Neural cell (in vitro differentiated cells): ENCODE measurements at regions not wholly inside any gene's neighbourhood (a gene's known extent, or its start where the extent isn't known, plus 50 kb on each side); places are given as distances from the start of the nearest gene placed in this dataset.

Experiments
- H2AFZ ChIP-seq: fragments of 200-600, 300-800 bp; sonication (generic), shearing (Covaris generic); 2 replicates; pipeline ENCODE4 v1.6.0; 2014; ENCODE audit warnings: low read depth, mild to moderate bottlenecking, antibody characterized with exemption, low read length, moderate library complexity
- H3F3A ChIP-seq: fragments of 200-600 bp; shearing (Covaris generic); 2 replicates; pipeline ENCODE4 v1.6.1; 2016; ENCODE audit warnings: mild to moderate bottlenecking, moderate library complexity, mixed read lengths, antibody characterized with exemption, low read length; ENCODE audit not compliant: insufficient read depth, poor library complexity, severe bottlenecking
- H3K27ac ChIP-seq: fragments of 200-600, 300-800 bp; sonication (generic), shearing (Covaris generic); 2 replicates; pipeline ENCODE4 v1.5.1; 2014; ENCODE audit warnings: mild to moderate bottlenecking, low read length, moderate library complexity
- H3K27me3 ChIP-seq: fragments of 300-800, 200-600 bp; sonication (generic), shearing (Covaris generic); 2 replicates; pipeline ENCODE4 v1.6.0; 2014; ENCODE audit warnings: mild to moderate bottlenecking, low read depth, low read length, moderate library complexity; ENCODE audit not compliant: insufficient read depth
- H3K36me3 ChIP-seq: fragments of 300-800, 200-600 bp; sonication (generic), shearing (Covaris generic); 2 replicates; pipeline ENCODE4 v1.5.1; 2014; ENCODE audit warnings: mild to moderate bottlenecking, antibody characterized with exemption, low read length, moderate library complexity; ENCODE audit not compliant: insufficient read depth
- H3K4me2 ChIP-seq: fragments of 300-800, 200-600 bp; sonication (generic), shearing (Covaris generic); 2 replicates; pipeline ENCODE4 v1.6.0; 2014; ENCODE audit warnings: mild to moderate bottlenecking, low read length
- H3K4me3 ChIP-seq: fragments of 300-800, 200-600 bp; sonication (generic), shearing (Covaris generic); 2 replicates; pipeline ENCODE4 v1.5.1; 2014; ENCODE audit warnings: mild to moderate bottlenecking, low read length, moderate library complexity
- H3K79me2 ChIP-seq: fragments of 200-600 bp; shearing (Covaris generic); replicated peaks from 2 replicates; pipeline ENCODE4 v1.6.0; 2014; ENCODE audit warnings: mild to moderate bottlenecking, low read length, moderate library complexity; ENCODE audit not compliant: insufficient read depth
- H3K9ac ChIP-seq: fragments of 300-800, 200-600 bp; sonication (generic), shearing (Covaris generic); 2 replicates; pipeline ENCODE4 v1.6.1; 2016; ENCODE audit warnings: mild to moderate bottlenecking, low read length, mixed read lengths
- H3K9me2 ChIP-seq: fragments of 200-600 bp; shearing (Covaris generic); 2 replicates; pipeline ENCODE4 v1.6.1; 2016; ENCODE audit warnings: mild to moderate bottlenecking, low read length, mixed read lengths; ENCODE audit not compliant: insufficient read depth
- H3K9me3 ChIP-seq: fragments of 200-600, 300-800 bp; sonication (generic), shearing (Covaris generic); 2 replicates; pipeline ENCODE4 v1.6.1; 2016; ENCODE audit warnings: mild to moderate bottlenecking, mixed run types, low read length, moderate library complexity, mixed read lengths
- H4K20me1 ChIP-seq: fragments of 200-600 bp; shearing (Covaris generic); 2 replicates; pipeline ENCODE4 v1.6.1; 2016; ENCODE audit warnings: mild to moderate bottlenecking, mixed run types; ENCODE audit not compliant: insufficient read depth
- CTCF ChIP-seq: fragments of 450-650 bp; IDR thresholded peaks from 2 replicates; pipeline ENCODE4 v1.5.1; 2014; ENCODE audit warnings: antibody characterized with exemption, mild to moderate bottlenecking, moderate library complexity; ENCODE audit not compliant: poor library complexity, severe bottlenecking
- EP300 ChIP-seq: fragments of 450-650 bp; conservative IDR thresholded peaks from 2 replicates; pipeline ENCODE4 v1.6.1; 2014; ENCODE audit warnings: antibody characterized with exemption, mild to moderate bottlenecking, moderate library complexity; ENCODE audit not compliant: poor library complexity, severe bottlenecking
- EZH2 ChIP-seq: fragments of 200-600, 300-800 bp; shearing (Covaris generic), sonication (generic); IDR thresholded peaks from 2 replicates; pipeline ENCODE4 v1.6.1; 2014; ENCODE audit warnings: antibody characterized with exemption, low read length, borderline replicate concordance, mild to moderate bottlenecking; ENCODE audit not compliant: insufficient read depth, poor library complexity, severe bottlenecking
- MXI1 ChIP-seq: fragments of 450-650 bp; conservative IDR thresholded peaks from 2 replicates; pipeline ENCODE4 v1.6.1; 2014; ENCODE audit warnings: antibody characterized with exemption, mild to moderate bottlenecking; ENCODE audit not compliant: poor library complexity, severe bottlenecking
- POLR2AphosphoS5 ChIP-seq: IDR thresholded peaks from 2 replicates; pipeline ENCODE4 v1.6.1; 2012
- RAD21 ChIP-seq: fragments of 450-650 bp; conservative IDR thresholded peaks from 2 replicates; pipeline ENCODE4 v1.6.1; 2014; ENCODE audit warnings: antibody characterized with exemption, mild to moderate bottlenecking, moderate library complexity
- SMC3 ChIP-seq: fragments of 450-650 bp; conservative IDR thresholded peaks from 2 replicates; pipeline ENCODE4 v1.6.1; 2014; ENCODE audit warnings: antibody characterized with exemption, mild to moderate bottlenecking, moderate library complexity; ENCODE audit not compliant: poor library complexity
- TAF1 ChIP-seq: IDR thresholded peaks from 2 replicates; pipeline ENCODE4 v1.6.1; 2012; ENCODE audit warnings: low read depth
- TF ChIP-seq, protein P1 (sequence below): IDR thresholded peaks from 2 replicates; pipeline ENCODE4 v1.6.1; 2012; ENCODE audit warnings: borderline replicate concordance

DNA sequence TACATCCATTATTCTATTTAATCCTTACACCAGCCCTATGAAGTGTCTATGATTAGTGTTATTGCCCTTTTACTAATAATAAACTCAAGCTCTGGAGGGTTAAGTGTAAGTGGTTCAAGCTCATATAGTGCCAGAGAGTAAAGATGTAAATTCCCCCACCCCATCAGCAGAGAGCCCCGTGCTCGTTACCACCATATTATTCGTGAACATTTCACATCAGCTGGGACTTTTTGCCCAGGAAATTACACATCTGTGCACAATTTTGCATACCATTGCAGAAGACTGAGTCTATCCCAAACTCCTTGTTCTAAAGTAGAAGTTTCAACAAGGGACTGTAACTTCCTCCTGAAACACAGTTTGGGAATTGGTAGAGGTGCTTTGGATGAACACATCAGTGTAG is 220.1 kb downstream of the BCAS1 start:
- H3K4me3 ChIP-seq: no peak overlapping the region
- no peaks in the 10 kb centered on the region for H3K9me2 ChIP-seq
- H3K9ac ChIP-seq: no peak overlapping the region

DNA sequence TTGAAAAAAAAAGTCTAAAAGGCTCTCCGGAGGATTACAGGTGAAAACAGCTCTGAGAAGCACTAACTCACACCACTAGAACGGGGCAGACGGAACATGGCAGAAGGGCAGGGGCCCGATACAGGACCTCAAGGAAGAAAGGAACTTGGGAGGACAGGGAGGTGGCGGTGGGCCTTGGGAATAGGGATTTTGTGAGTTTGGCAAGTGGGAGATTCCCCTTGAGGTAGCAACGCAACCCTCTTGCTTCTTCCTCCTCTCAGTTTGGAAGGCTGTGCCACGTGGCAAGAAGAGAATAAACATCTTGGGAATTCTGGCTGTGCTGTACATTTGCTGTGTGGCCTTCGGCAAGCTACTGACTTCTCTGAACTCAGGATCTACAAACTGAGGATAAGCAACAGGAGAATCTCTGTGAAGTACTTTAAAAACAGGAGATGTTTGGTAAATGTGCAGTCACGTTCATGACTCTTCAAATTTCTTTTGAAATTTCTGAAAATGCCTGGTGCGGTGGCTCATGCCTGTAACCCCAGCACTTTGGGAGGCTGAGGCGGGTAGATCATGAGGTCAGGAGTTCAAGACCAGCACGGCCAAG is 220.8 kb downstream of the BCAS1 start:
- Histone ChIP-seq H3K4me2 (no peak overlapping the region), H4K20me1 (no peaks in the 10 kb centered on the region), H3K4me3 (no peak overlapping the region), H3K27me3 (no peaks in the 10 kb centered on the region), H3K9me2 (no peaks in the 10 kb centered on the region), H3K36me3 (no peaks in the 10 kb centered on the region), H3K79me2 (no peaks in the 10 kb centered on the region), H3K27ac (no peak overlapping the region), H3K9ac (no peak overlapping the region), H3K9me3 (no peaks in the 10 kb centered on the region), H2AFZ (no peak overlapping the region), H3F3A (no peaks in the 10 kb centered on the region)
- TF ChIP-seq EP300 (no peak), MXI1 (no peak), RAD21 (no peak), CTCF (no peak), EZH2 (no peak), SMC3 (no peak), POLR2AphosphoS5 (no peak), TAF1 (no peak)
- TF ChIP-seq, protein P1, sequence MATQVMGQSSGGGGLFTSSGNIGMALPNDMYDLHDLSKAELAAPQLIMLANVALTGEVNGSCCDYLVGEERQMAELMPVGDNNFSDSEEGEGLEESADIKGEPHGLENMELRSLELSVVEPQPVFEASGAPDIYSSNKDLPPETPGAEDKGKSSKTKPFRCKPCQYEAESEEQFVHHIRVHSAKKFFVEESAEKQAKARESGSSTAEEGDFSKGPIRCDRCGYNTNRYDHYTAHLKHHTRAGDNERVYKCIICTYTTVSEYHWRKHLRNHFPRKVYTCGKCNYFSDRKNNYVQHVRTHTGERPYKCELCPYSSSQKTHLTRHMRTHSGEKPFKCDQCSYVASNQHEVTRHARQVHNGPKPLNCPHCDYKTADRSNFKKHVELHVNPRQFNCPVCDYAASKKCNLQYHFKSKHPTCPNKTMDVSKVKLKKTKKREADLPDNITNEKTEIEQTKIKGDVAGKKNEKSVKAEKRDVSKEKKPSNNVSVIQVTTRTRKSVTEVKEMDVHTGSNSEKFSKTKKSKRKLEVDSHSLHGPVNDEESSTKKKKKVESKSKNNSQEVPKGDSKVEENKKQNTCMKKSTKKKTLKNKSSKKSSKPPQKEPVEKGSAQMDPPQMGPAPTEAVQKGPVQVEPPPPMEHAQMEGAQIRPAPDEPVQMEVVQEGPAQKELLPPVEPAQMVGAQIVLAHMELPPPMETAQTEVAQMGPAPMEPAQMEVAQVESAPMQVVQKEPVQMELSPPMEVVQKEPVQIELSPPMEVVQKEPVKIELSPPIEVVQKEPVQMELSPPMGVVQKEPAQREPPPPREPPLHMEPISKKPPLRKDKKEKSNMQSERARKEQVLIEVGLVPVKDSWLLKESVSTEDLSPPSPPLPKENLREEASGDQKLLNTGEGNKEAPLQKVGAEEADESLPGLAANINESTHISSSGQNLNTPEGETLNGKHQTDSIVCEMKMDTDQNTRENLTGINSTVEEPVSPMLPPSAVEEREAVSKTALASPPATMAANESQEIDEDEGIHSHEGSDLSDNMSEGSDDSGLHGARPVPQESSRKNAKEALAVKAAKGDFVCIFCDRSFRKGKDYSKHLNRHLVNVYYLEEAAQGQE: no peak

More for the DNA sequence above, 220.1 kb downstream of the BCAS1 start:
- TF ChIP-seq, protein P1: no peak
- TF ChIP-seq MXI1 (no peak), CTCF (no peak), POLR2AphosphoS5 (no peak), TAF1 (no peak), EZH2 (no peak), SMC3 (no peak), EP300 (no peak), RAD21 (no peak)
- Histone ChIP-seq H3F3A (no peaks in the 10 kb centered on the region), H3K9me3 (no peaks in the 10 kb centered on the region), H3K27ac (no peak overlapping the region), H3K36me3 (no peaks in the 10 kb centered on the region), H3K27me3 (no peaks in the 10 kb centered on the region), H3K79me2 (no peaks in the 10 kb centered on the region), H2AFZ (no peak overlapping the region), H3K4me2 (no peak overlapping the region), H4K20me1 (no peaks in the 10 kb centered on the region)
